HepG2 (cell line): ENCODE measurements at regions not wholly inside any gene's neighbourhood (a gene's known extent, or its start where the extent isn't known, plus 50 kb on each side); places are given as distances from the start of the nearest gene placed in this dataset.
A peak's percentile ranks its signal among the peaks of the same experiment; 100 is the strongest.

Experiments
- FOXK1 ChIP-seq: sonication (generic); formaldehyde crosslinking; IDR thresholded peaks from 2 replicates; pipeline ENCODE4 v1.4.0; 2020; ENCODE audit warnings: low read depth, missing genetic modification reagents, borderline replicate concordance
- FOXP4 ChIP-seq: sonication (generic); formaldehyde crosslinking; IDR thresholded peaks from 2 replicates; pipeline ENCODE4 v1.4.0; 2020; ENCODE audit warnings: missing genetic modification reagents
- IRF2 ChIP-seq: IDR thresholded peaks from 2 replicates; pipeline ENCODE4 v1.6.1; 2018; ENCODE audit warnings: missing genetic modification reagents, missing compliant biosample characterization
- MEIS1 ChIP-seq: sonication (generic); formaldehyde crosslinking; IDR thresholded peaks from 2 replicates; pipeline ENCODE4 v1.9.0; 2021; ENCODE audit warnings: mild to moderate bottlenecking, missing genetic modification reagents, moderate library complexity, borderline replicate concordance
- MIER2 ChIP-seq: IDR thresholded peaks from 2 replicates; pipeline ENCODE4 v1.6.1; 2016; ENCODE audit warnings: missing biosample characterization, missing genetic modification reagents
- PHF20 ChIP-seq: sonication (generic); formaldehyde crosslinking; IDR thresholded peaks from 2 replicates; pipeline ENCODE4 v1.5.0; 2020; ENCODE audit warnings: mild to moderate bottlenecking, missing genetic modification reagents
- POGZ ChIP-seq: sonication (generic); formaldehyde crosslinking; IDR thresholded peaks from 2 replicates; pipeline ENCODE4 v1.4.0; 2020; ENCODE audit warnings: mild to moderate bottlenecking, missing genetic modification reagents
- POLR2G ChIP-seq: fragments of 200-400 bp; formaldehyde crosslinking; IDR thresholded peaks from 2 replicates; pipeline ENCODE4 v1.6.1; 2018; ENCODE audit warnings: mild to moderate bottlenecking, low read depth, low read length, moderate library complexity
- SATB2 ChIP-seq: sonication (generic); formaldehyde crosslinking; IDR thresholded peaks from 2 replicates; pipeline ENCODE4 v1.5.0; 2020; ENCODE audit warnings: missing genetic modification reagents
- SOX13 ChIP-seq, 3 experiments: fragments of 450-650 bp in 1 of 3; sonication (generic) in 1 of 3; formaldehyde crosslinking in 1 of 3; IDR thresholded peaks in 2 of 3; conservative IDR thresholded peaks in 1 of 3; 2 replicates each; pipeline versions ENCODE4 v1.5.0 to v1.6.1; 2016 to 2020; ENCODE audit warnings: antibody characterized with exemption in 1 of 3, mild to moderate bottlenecking in 1 of 3, missing compliant biosample characterization in 1 of 3, missing genetic modification reagents in 1 of 3, moderate library complexity in 1 of 3
- THAP11 ChIP-seq: IDR thresholded peaks from 2 replicates; pipeline ENCODE4 v1.6.1; 2016; ENCODE audit warnings: missing biosample characterization, missing genetic modification reagents
- ZFP62 ChIP-seq: sonication (generic); formaldehyde crosslinking; IDR thresholded peaks from 2 replicates; pipeline ENCODE4 v1.4.0; 2020; ENCODE audit warnings: missing genetic modification reagents
- ZKSCAN8 ChIP-seq: IDR thresholded peaks from 2 replicates; pipeline ENCODE4 v1.6.1; 2016; ENCODE audit warnings: borderline replicate concordance, missing genetic modification reagents, missing compliant biosample characterization
- ZNF207 ChIP-seq: fragments of 450-650 bp; IDR thresholded peaks from 2 replicates; pipeline ENCODE4 v1.6.1; 2016; ENCODE audit warnings: antibody characterized with exemption, borderline replicate concordance
- ZNF282 ChIP-seq: fragments of 450-650 bp; IDR thresholded peaks from 2 replicates; pipeline ENCODE4 v1.6.1; 2018; ENCODE audit not compliant: partially characterized antibody
- ZNF33B ChIP-seq: sonication (generic); formaldehyde crosslinking; IDR thresholded peaks from 2 replicates; pipeline ENCODE4 v1.5.1; 2020; ENCODE audit warnings: mild to moderate bottlenecking, missing genetic modification reagents
- ZNF350 ChIP-seq: sonication (generic); formaldehyde crosslinking; IDR thresholded peaks from 2 replicates; pipeline ENCODE4 v1.4.0; 2020; ENCODE audit warnings: mild to moderate bottlenecking, low read depth, missing genetic modification reagents, borderline replicate concordance
- ZNF563 ChIP-seq: sonication (generic); formaldehyde crosslinking; IDR thresholded peaks from 2 replicates; pipeline ENCODE4 v1.8.0; 2022; ENCODE audit warnings: mild to moderate bottlenecking, moderate library complexity, missing genetic modification reagents
- ZNF577 ChIP-seq: sonication (generic); formaldehyde crosslinking; IDR thresholded peaks from 2 replicates; pipeline ENCODE4 v1.4.0; 2020; ENCODE audit warnings: mild to moderate bottlenecking, low read depth, missing genetic modification reagents, borderline replicate concordance
- ZNF644 ChIP-seq: IDR thresholded peaks from 2 replicates; pipeline ENCODE4 v1.6.1; 2016; ENCODE audit warnings: low read depth
- TF ChIP-seq, protein P1 (sequence below): IDR thresholded peaks from 2 replicates; pipeline ENCODE4 v1.6.1; 2016
- TF ChIP-seq, protein P2 (sequence below): sonication (generic); formaldehyde crosslinking; conservative IDR thresholded peaks from 2 replicates; pipeline ENCODE4 v1.4.0; 2020; ENCODE audit warnings: missing genetic modification reagents
- TF ChIP-seq, protein P3 (sequence below): IDR thresholded peaks from 2 replicates; pipeline ENCODE4 v1.4.0; 2020; ENCODE audit warnings: mild to moderate bottlenecking, missing genetic modification reagents

- peak; percentile 97 for TF ChIP-seq ZNF644 (CRISPR knock-in tag)
- TF ChIP-seq, protein P1, sequence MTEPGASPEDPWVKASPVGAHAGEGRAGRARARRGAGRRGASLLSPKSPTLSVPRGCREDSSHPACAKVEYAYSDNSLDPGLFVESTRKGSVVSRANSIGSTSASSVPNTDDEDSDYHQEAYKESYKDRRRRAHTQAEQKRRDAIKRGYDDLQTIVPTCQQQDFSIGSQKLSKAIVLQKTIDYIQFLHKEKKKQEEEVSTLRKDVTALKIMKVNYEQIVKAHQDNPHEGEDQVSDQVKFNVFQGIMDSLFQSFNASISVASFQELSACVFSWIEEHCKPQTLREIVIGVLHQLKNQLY, result peak; percentile 86
- no peak for TF ChIP-seq POLR2G
- TF ChIP-seq ZKSCAN8, result peak; percentile 95
- TF ChIP-seq MEIS1, result no peak
- no peak for TF ChIP-seq SATB2 (CRISPR knock-in tag)
- TF ChIP-seq ZNF207, result no peak
- TF ChIP-seq ZNF563, result no peak
- no peak for TF ChIP-seq ZNF350 (CRISPR knock-in tag)
- TF ChIP-seq, protein P2, sequence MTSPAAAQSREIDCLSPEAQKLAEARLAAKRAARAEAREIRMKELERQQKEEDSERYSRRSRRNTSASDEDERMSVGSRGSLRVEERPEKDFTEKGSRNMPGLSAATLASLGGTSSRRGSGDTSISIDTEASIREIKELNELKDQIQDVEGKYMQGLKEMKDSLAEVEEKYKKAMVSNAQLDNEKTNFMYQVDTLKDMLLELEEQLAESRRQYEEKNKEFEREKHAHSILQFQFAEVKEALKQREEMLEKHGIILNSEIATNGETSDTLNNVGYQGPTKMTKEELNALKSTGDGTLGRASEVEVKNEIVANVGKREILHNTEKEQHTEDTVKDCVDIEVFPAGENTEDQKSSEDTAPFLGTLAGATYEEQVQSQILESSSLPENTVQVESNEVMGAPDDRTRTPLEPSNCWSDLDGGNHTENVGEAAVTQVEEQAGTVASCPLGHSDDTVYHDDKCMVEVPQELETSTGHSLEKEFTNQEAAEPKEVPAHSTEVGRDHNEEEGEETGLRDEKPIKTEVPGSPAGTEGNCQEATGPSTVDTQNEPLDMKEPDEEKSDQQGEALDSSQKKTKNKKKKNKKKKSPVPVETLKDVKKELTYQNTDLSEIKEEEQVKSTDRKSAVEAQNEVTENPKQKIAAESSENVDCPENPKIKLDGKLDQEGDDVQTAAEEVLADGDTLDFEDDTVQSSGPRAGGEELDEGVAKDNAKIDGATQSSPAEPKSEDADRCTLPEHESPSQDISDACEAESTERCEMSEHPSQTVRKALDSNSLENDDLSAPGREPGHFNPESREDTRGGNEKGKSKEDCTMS, result no peak
- TF ChIP-seq ZNF577 (CRISPR knock-in tag), result no peak
- TF ChIP-seq THAP11 (CRISPR knock-in tag), result peak; percentile 78
- TF ChIP-seq POGZ (CRISPR knock-in tag), result peak; percentile 91
- TF ChIP-seq FOXP4 (CRISPR knock-in tag), result peak; percentile 80
- TF ChIP-seq FOXK1, result peak; percentile 92; the same call in 1 of the 2 replicates
- no peak for TF ChIP-seq ZNF282
- TF ChIP-seq MIER2 (CRISPR knock-in tag), result no peak
- TF ChIP-seq, protein P3, sequence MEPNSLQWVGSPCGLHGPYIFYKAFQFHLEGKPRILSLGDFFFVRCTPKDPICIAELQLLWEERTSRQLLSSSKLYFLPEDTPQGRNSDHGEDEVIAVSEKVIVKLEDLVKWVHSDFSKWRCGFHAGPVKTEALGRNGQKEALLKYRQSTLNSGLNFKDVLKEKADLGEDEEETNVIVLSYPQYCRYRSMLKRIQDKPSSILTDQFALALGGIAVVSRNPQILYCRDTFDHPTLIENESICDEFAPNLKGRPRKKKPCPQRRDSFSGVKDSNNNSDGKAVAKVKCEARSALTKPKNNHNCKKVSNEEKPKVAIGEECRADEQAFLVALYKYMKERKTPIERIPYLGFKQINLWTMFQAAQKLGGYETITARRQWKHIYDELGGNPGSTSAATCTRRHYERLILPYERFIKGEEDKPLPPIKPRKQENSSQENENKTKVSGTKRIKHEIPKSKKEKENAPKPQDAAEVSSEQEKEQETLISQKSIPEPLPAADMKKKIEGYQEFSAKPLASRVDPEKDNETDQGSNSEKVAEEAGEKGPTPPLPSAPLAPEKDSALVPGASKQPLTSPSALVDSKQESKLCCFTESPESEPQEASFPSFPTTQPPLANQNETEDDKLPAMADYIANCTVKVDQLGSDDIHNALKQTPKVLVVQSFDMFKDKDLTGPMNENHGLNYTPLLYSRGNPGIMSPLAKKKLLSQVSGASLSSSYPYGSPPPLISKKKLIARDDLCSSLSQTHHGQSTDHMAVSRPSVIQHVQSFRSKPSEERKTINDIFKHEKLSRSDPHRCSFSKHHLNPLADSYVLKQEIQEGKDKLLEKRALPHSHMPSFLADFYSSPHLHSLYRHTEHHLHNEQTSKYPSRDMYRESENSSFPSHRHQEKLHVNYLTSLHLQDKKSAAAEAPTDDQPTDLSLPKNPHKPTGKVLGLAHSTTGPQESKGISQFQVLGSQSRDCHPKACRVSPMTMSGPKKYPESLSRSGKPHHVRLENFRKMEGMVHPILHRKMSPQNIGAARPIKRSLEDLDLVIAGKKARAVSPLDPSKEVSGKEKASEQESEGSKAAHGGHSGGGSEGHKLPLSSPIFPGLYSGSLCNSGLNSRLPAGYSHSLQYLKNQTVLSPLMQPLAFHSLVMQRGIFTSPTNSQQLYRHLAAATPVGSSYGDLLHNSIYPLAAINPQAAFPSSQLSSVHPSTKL (CRISPR knock-in tag), result peak; percentile 97
- TF ChIP-seq IRF2 (CRISPR knock-in tag), result peak; percentile 87
- TF ChIP-seq ZNF33B, result no peak; the same call in 1 of the 2 replicates
- no peak for TF ChIP-seq PHF20 (CRISPR knock-in tag)
- no peak for TF ChIP-seq ZFP62 (CRISPR knock-in tag)
- TF ChIP-seq SOX13 (IDR thresholded peaks at IDR 0.05), result peak; percentile 64; the same call in 1 of the 2 replicates
- peak in 1 of 2 experiments; percentile 91; a peak in 2 of 4 replicates for TF ChIP-seq SOX13 (CRISPR knock-in tag; conservative IDR thresholded peaks at IDR 0.05 in 1 of 2, IDR thresholded peaks at IDR 0.05 in 1 of 2)
Observed at GRCh38 chr17:13420878-13421277, 180.9 kb downstream of the HS3ST3A1 start (continued).
